ENCODE measurements at regions not wholly inside any gene's neighbourhood (a gene's known extent, or its start where the extent isn't known, plus 50 kb on each side); places are given as distances from the start of the nearest gene placed in this dataset.

- POLR2A ChIA-PET = no interaction called here
- Histone ChIP-seq H4K20me1 (ENCODE audit: control insufficient read depth, insufficient read depth) (no peaks in the 10 kb centered on the region; the same call in 1 of the 2 replicates), H3K4me2 (ENCODE audit: control insufficient read depth, insufficient read depth) (no peak overlapping the region), H3K9me3 (replicated peaks; ENCODE audit: control insufficient read depth, insufficient read depth, low read length) (no peaks in the 10 kb centered on the region), H3K4me3 (no peak overlapping the region), H3K27ac (ENCODE audit: control insufficient read depth, insufficient read depth) (no peak overlapping the region), H3K4me1 (ENCODE audit: control insufficient read depth, insufficient read depth, low read length) (no peaks in the 10 kb centered on the region), H3K79me2 (ENCODE audit: control insufficient read depth, insufficient read depth, low read length) (no peaks in the 10 kb centered on the region), H3K36me3 (ENCODE audit: control insufficient read depth in 2 of 2, insufficient read depth in 2 of 2, low read length in 1 of 2) (no peaks in the 10 kb centered on the region), H3K27me3 (replicated peaks in 1 of 2; ENCODE audit: control insufficient read depth in 2 of 2, insufficient read depth in 2 of 2, low read length in 1 of 2) (peaks cover 0 to 4% of the 10 kb centered on the region in 2 experiments; a peak in 1 of 4 replicates), H3K9ac (ENCODE audit: control insufficient read depth, insufficient read depth, low read length) (no peak overlapping the region), H2AFZ (ENCODE audit: control insufficient read depth, low read depth, low read length) (no peak overlapping the region)
- FAIRE-seq = no peak
- intact Hi-C loops (cut with micrococcal nuclease; ENCODE audit: unreplicated experiment) = no loop called here
- CTCF ChIA-PET = no interaction called here
- WGBS (ENCODE audit: insufficient coverage, insufficient replicate concordance, low lambda C conversion rate, missing lambda C conversion rate) = 7% methylated on average over 3 of the region's 3 CpGs
- no peak for ATAC-seq
- SMC1A ChIA-PET (ENCODE audit: uncharacterized antibody, unreplicated experiment) = no interaction called here
- RAD21 ChIA-PET (ENCODE audit: unreplicated experiment) = no interaction called here
- DNase-seq (ENCODE audit: low read depth, low spot score) = no peak
- BruUV-seq (replicated peaks) = no TSS peak
- TF ChIP-seq HDAC2 (IDR thresholded peaks at IDR 0.05) (no peak), MXI1 (IDR thresholded peaks at IDR 0.05; ENCODE audit: low read depth, low read length) (no peak), GATAD2B (conservative IDR thresholded peaks at IDR 0.05; ENCODE audit: low read depth) (no peak), ZNF592 (IDR thresholded peaks at IDR 0.05) (no peak), EED (IDR thresholded peaks at IDR 0.05; ENCODE audit: low read depth) (no peak), RBBP5 (conservative IDR thresholded peaks at IDR 0.05) (no peak), CTCF (IDR thresholded peaks at IDR 0.05 in 2 of 3, conservative IDR thresholded peaks at IDR 0.05 in 1 of 3; ENCODE audit: control insufficient read depth in 2 of 3, extremely low read depth in 1 of 3, insufficient read depth in 1 of 3, low read depth in 3 of 3, low read length in 3 of 3) (no peak), YY1 (IDR thresholded peaks at IDR 0.05; ENCODE audit: low read depth, low read length) (no peak), BCL3 (IDR thresholded peaks at IDR 0.05; ENCODE audit: borderline replicate concordance, insufficient read depth, low read depth, low read length, poor library complexity, severe bottlenecking) (no peak)
- in situ Hi-C loops (cut with MboI) = no loop called here
Observed at GRCh38 chr2:199668645-199669044, 182.3 kb downstream of the FTCDNL1 start.
